K562 (cell line): ENCODE measurements at regions not wholly inside any gene's neighbourhood (a gene's known extent, or its start where the extent isn't known, plus 50 kb on each side); places are given as distances from the start of the nearest gene placed in this dataset.

Experiments
- ATAC-seq: fragments of 200-7000 bp; cut with Tn5 transposase; 3 replicates; pipeline ENCODE4 v1.9.1; 2020; ENCODE audit warnings: moderate library complexity
- BruUV-seq: library from RNA; stranded (reverse); fragments of 400-500 nt; replicated peaks from 2 replicates; lab custom pipeline; 2021; lab: Mats Ljungman, UMichigan
- CTCF ChIA-PET: fragments of 300-600 bp; formaldehyde crosslinking; extraction: SDS; loops from one replicate; lab custom pipeline; 2021; ENCODE audit warnings: low intra/inter-chr PET ratio; lab: Yijun Ruan, JAX
- POLR2A ChIA-PET: fragments of 300-600, 350-650 bp; sonication (Branson Sonifier 250); formaldehyde crosslinking; extraction: SDS; loops from one replicate; lab custom pipeline; 2021; ENCODE audit warnings: antibody characterized with exemption, inconsistent platforms; lab: Yijun Ruan, JAX
- DNase-seq, 4 experiments: peaks; one replicate each; pipeline versions ENCODE4 v3.0.0 to v3.0.0-alpha.2; 2011 to 2018; ENCODE audit warnings: low spot score in 3 of 4, mixed read lengths in 3 of 4; ENCODE audit errors: extremely low read depth in 1 of 4
- FAIRE-seq: peaks from 2 replicates; lab custom pipeline; 2011; peaks lifted over from hg19 to GRCh38; lab: Jason Lieb, UNC
- H2AFZ ChIP-seq: 2 replicates; pipeline ENCODE4 v1.6.0; 2011; ENCODE audit warnings: low read depth, low read length, control low read depth, inconsistent platforms
- H3K27ac ChIP-seq: fragments of 200-600 bp; 3 replicates; pipeline ENCODE4 v1.8.0; 2011; ENCODE audit warnings: low read depth, mild to moderate bottlenecking, control low read depth, inconsistent platforms, low read length, moderate library complexity, mixed read lengths; ENCODE audit errors: extremely low read depth
- H3K27me3 ChIP-seq, 2 experiments: fragments of 300-600 bp in 1 of 2; 2 replicates in 1 of 2; 3 replicates in 1 of 2; pipeline versions ENCODE4 v1.6.0 to v1.8.0; 2011; ENCODE audit warnings: inconsistent platforms in 2 of 2, low read length in 2 of 2, mild to moderate bottlenecking in 1 of 2, mixed read lengths in 1 of 2, moderate library complexity in 1 of 2; ENCODE audit not compliant: control insufficient read depth in 2 of 2, insufficient read depth in 2 of 2
- H3K36me3 ChIP-seq: fragments of 300-600 bp; 3 replicates; pipeline ENCODE4 v1.8.0; 2011; ENCODE audit warnings: mild to moderate bottlenecking, low read length, inconsistent platforms; ENCODE audit not compliant: control insufficient read depth, insufficient read depth
- H3K4me1 ChIP-seq, 2 experiments: fragments of 200-600 bp in 1 of 2; replicated peaks in 1 of 2; 2 replicates in 1 of 2; 3 replicates in 1 of 2; pipeline versions ENCODE4 v1.5.1 to v1.8.0; 2011; ENCODE audit warnings: inconsistent platforms in 2 of 2, low read length in 2 of 2, mild to moderate bottlenecking in 1 of 2, mixed read lengths in 1 of 2, moderate library complexity in 1 of 2; ENCODE audit not compliant: control insufficient read depth in 2 of 2, insufficient read depth in 2 of 2
- H3K4me2 ChIP-seq: 2 replicates; pipeline ENCODE4 v1.6.1; 2011; ENCODE audit warnings: low read length, control low read depth, inconsistent platforms, mixed read lengths; ENCODE audit not compliant: insufficient read depth
- H3K4me3 ChIP-seq: fragments of 200-600 bp; sonication (generic), shearing (Covaris generic); 2 replicates; pipeline ENCODE4 v1.5.1; 2016; ENCODE audit warnings: control low read depth, inconsistent platforms
- H3K79me2 ChIP-seq: fragments of 200-600 bp; 3 replicates; pipeline ENCODE4 v1.8.0; 2011; ENCODE audit warnings: low read length, inconsistent platforms; ENCODE audit not compliant: control insufficient read depth, insufficient read depth
- H3K9ac ChIP-seq, 2 experiments: 2 replicates each; pipeline versions ENCODE4 v1.6.0 to v1.6.1; 2011; ENCODE audit warnings: low read depth in 2 of 2, low read length in 2 of 2, control low read depth in 1 of 2, inconsistent platforms in 1 of 2, mild to moderate bottlenecking in 1 of 2, mixed read lengths in 1 of 2; ENCODE audit not compliant: insufficient read depth in 1 of 2
- H3K9me1 ChIP-seq: one replicate; pipeline ENCODE4 v1.6.0; 2011; ENCODE audit warnings: inconsistent platforms, mild to moderate bottlenecking, low read length, moderate library complexity; ENCODE audit not compliant: control insufficient read depth, insufficient read depth
- H3K9me3 ChIP-seq: replicated peaks from 2 replicates; pipeline ENCODE4 v1.5.1; 2011; ENCODE audit warnings: low read depth, low read length, inconsistent platforms; ENCODE audit not compliant: control insufficient read depth, insufficient read depth
- H4K20me1 ChIP-seq: replicated peaks from 2 replicates; pipeline ENCODE4 v1.6.1; 2011; ENCODE audit warnings: low read length, inconsistent platforms, mixed read lengths; ENCODE audit not compliant: control insufficient read depth, insufficient read depth
- LEF1 ChIP-seq: fragments of 450-650 bp; IDR thresholded peaks from 2 replicates; pipeline ENCODE4 v1.6.1; 2016; ENCODE audit warnings: mild to moderate bottlenecking
- NFRKB ChIP-seq: fragments of 450-650 bp; IDR thresholded peaks from 2 replicates; pipeline ENCODE4 v1.6.1; 2016; ENCODE audit warnings: low read depth
- PHTF2 ChIP-seq: fragments of 250-450 bp; sonication (Bioruptor Pico); IDR thresholded peaks from 2 replicates; pipeline ENCODE4 v1.5.0; 2021; ENCODE audit warnings: mild to moderate bottlenecking
- RERE ChIP-seq: sonication (generic); formaldehyde crosslinking; IDR thresholded peaks from 2 replicates; pipeline ENCODE4 v1.8.0; 2023; ENCODE audit warnings: missing genetic modification reagents, mild to moderate bottlenecking, borderline replicate concordance
- SLC30A9 ChIP-seq: fragments of 250-450 bp; sonication (Bioruptor Pico); IDR thresholded peaks from 2 replicates; pipeline ENCODE4 v1.8.0; 2022; ENCODE audit warnings: mild to moderate bottlenecking, moderate library complexity
- SMARCA5 ChIP-seq: fragments of 450-650 bp; IDR thresholded peaks from 2 replicates; pipeline ENCODE4 v1.6.1; 2016
- U2AF1 ChIP-seq: fragments of 200-400 bp; formaldehyde crosslinking; optimal IDR thresholded peaks from 2 replicates; pipeline ENCODE3; 2017; ENCODE audit warnings: mild to moderate bottlenecking, low read depth, low read length, moderate library complexity
- ZNF584 ChIP-seq: fragments of 200-800 bp; sonication (Bioruptor generic); IDR thresholded peaks from 2 replicates; pipeline ENCODE4 v1.6.1; 2016; ENCODE audit warnings: low read depth, mild to moderate bottlenecking, missing genetic modification characterization, missing compliant biosample characterization
- WGBS: fragments of 100-300 bp; shearing (Covaris generic); methylation state at CpG from one replicate; pipeline ENCODE4 v1.1.6; 2016; ENCODE audit warnings: low coverage, mixed read lengths; ENCODE audit not compliant: insufficient coverage; ENCODE audit errors: missing lambda C conversion rate; 5-methylcytosine and 5-hydroxymethylcytosine counted together
- in situ Hi-C: fragments of 300-500 bp; cut with MboI; formaldehyde crosslinking; loops from 4 replicates; pipeline ENCODE4 v1.15.0; 2018; ENCODE audit warnings: inconsistent platforms, mixed read lengths
- intact Hi-C: fragments of 100-400 bp; cut with micrococcal nuclease; formaldehyde crosslinking; loops from 2 replicates; pipeline ENCODE4 v1.14.2; 2022
- TF ChIP-seq, protein P1 (sequence below): fragments of 450-650 bp; conservative IDR thresholded peaks from 2 replicates; pipeline ENCODE4 v1.6.1; 2016; ENCODE audit warnings: missing genetic modification characterization, low read depth, mild to moderate bottlenecking, control low read depth, missing compliant biosample characterization

DNA sequence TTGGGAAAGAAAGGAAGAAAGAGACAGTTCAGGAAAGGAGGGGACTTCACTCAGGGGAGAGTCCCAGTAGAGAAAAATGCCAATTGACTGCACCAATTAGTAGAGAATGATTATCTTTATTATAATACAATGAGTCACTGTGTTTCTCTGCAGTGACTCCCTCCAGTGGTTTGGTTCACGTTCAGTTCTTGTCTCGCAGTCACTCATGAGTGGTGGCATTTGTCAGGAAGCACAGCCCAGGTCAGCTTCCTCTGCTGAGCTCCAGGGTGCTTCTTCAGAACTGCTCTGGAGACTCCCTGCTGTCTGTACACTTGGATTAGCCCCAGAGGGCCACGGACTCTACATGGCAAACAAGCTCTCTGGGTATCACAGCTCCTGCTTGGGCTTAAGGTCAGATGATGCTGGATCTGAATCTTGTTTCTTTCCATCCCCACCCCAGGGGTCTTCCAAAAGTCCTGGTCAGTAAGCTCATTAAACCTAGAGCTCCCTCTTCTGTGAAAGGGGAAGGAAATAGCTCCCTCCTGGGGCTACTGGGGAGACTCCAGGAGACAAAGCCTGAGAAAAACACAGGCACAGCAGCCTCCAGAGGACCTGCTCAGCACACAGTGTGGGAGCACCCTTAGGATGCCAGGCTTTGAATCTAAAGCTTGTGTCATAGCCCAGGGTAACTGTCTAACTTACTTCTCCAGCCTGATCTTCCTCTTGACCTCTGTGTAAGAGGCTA, 619.0 kb downstream of the AJAP1 start:
- ChIA-PET CTCF (no interaction called here), POLR2A (interaction anchor here (0.6 kb wide), 1 partner anchor 974 kb away, joined by 3 read pairs; no protein-coding TSS in a partner anchor)
- WGBS, result 0% methylated on average over 3 of the region's 3 CpGs
- Histone ChIP-seq H2AFZ (no peak overlapping the region), H3K4me2 (no peak overlapping the region), H3K4me1 (no peaks in the 10 kb centered on the region), H3K9me3 (no peaks in the 10 kb centered on the region), H3K36me3 (no peaks in the 10 kb centered on the region), H3K9me1 (no peaks in the 10 kb centered on the region), H3K4me3 (no peak overlapping the region), H3K9ac (no peak overlapping the region), H3K27me3 (no peaks in the 10 kb centered on the region; a peak in 1 of 5 replicates), H3K27ac (no peak overlapping the region), H4K20me1 (no peaks in the 10 kb centered on the region), H3K79me2 (no peaks in the 10 kb centered on the region)
- TF ChIP-seq, protein P1, sequence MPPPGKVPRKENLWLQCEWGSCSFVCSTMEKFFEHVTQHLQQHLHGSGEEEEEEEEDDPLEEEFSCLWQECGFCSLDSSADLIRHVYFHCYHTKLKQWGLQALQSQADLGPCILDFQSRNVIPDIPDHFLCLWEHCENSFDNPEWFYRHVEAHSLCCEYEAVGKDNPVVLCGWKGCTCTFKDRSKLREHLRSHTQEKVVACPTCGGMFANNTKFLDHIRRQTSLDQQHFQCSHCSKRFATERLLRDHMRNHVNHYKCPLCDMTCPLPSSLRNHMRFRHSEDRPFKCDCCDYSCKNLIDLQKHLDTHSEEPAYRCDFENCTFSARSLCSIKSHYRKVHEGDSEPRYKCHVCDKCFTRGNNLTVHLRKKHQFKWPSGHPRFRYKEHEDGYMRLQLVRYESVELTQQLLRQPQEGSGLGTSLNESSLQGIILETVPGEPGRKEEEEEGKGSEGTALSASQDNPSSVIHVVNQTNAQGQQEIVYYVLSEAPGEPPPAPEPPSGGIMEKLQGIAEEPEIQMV (tag), result no peak
- TF ChIP-seq SLC30A9 (CRISPR knock-in tag), result no peak
- intact Hi-C loops (no loop called here), in situ Hi-C loops (no loop called here)
- FAIRE-seq (no peak), DNase-seq (no peak), ATAC-seq (no peak)
- BruUV-seq, result no TSS peak

DNA sequence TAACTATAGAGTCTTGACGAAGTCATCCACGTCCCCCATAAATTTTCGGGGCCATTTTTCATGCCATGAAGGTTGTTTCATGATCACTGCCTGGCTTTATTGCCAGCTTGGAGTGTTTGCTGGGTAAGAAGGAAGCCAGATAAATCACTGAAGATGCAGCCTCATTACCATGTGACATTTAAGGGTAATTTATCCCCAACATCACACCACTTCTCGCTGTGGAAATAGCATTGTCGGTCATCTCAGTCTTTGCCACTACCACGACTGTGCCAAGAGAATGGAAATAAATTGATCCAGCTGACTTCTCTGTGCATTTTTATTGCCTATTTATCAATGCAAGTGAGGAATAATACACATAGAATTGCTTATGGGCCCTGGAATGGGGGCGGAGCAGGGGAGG, 617.9 kb downstream of the AJAP1 start:
- Histone ChIP-seq H3K4me3 (no peak overlapping the region), H3K9me1 (no peaks in the 10 kb centered on the region), H3K27ac (no peak overlapping the region), H3K79me2 (no peaks in the 10 kb centered on the region), H3K4me2 (no peak overlapping the region), H3K36me3 (no peaks in the 10 kb centered on the region), H2AFZ (no peak overlapping the region), H4K20me1 (no peaks in the 10 kb centered on the region), H3K4me1 (no peaks in the 10 kb centered on the region), H3K27me3 (no peaks in the 10 kb centered on the region; a peak in 1 of 5 replicates), H3K9me3 (no peaks in the 10 kb centered on the region), H3K9ac (no peak overlapping the region)
- in situ Hi-C loops (no loop called here), intact Hi-C loops (no loop called here)
- FAIRE-seq, result no peak
- 2% methylated on average over 7 of the region's 7 CpGs for WGBS
- ATAC-seq, result no peak
- DNase-seq, result no peak
- no TSS peak for BruUV-seq
- CTCF ChIA-PET, result no interaction called here
- POLR2A ChIA-PET, result no interaction called here
- TF ChIP-seq ZNF584 (CRISPR knock-in tag) (no peak), LEF1 (no peak), PHTF2 (CRISPR knock-in tag) (no peak), NFRKB (no peak), RERE (CRISPR knock-in tag) (no peak), U2AF1 (no peak), SMARCA5 (no peak)
